WTC11 (cell line): ENCODE measurements at regions not wholly inside any gene's neighbourhood (a gene's known extent, or its start where the extent isn't known, plus 50 kb on each side); places are given as distances from the start of the nearest gene placed in this dataset.
"Not testable (repeated sequence)": the region's sequence is repeated elsewhere in the genome, so short reads cannot be mapped to it uniquely, and the experiment has no call there.

ENCODE experiments used
- ATAC-seq: fragments of 200-7000 bp; cut with Tn5 transposase; 2 replicates; pipeline ENCODE4 v1.10.0; 2021; ENCODE audit warnings: mild to moderate bottlenecking, moderate library complexity
- CTCF ChIA-PET: fragments of 300-600 bp; sonication (Branson Sonifier 250); formaldehyde crosslinking; loops from one replicate; lab custom pipeline; 2021; ENCODE audit warnings: antibody characterized with exemption; lab: Charles Lee
- POLR2A ChIA-PET: fragments of 350-600 bp; sonication (Branson Sonifier 250); formaldehyde crosslinking; loops from one replicate; lab custom pipeline; 2021; ENCODE audit warnings: antibody characterized with exemption; lab: Charles Lee
- DNase-seq: peaks from one replicate; pipeline ENCODE4 v3.0.0; 2021; ENCODE audit warnings: low spot score
- H3K27ac Mint-ChIP-seq: 2 replicates; pipeline ENCODE4 v1.8.0; 2021; ENCODE audit warnings: mixed read lengths
- H3K27me3 Mint-ChIP-seq: 2 replicates; pipeline ENCODE4 v1.8.0; 2021; ENCODE audit warnings: low read depth, mild to moderate bottlenecking, moderate library complexity, mixed read lengths
- H3K36me3 Mint-ChIP-seq: 2 replicates; pipeline ENCODE4 v1.8.0; 2021; ENCODE audit warnings: mixed read lengths
- H3K4me1 Mint-ChIP-seq: 2 replicates; pipeline ENCODE4 v1.8.0; 2022; ENCODE audit warnings: mixed read lengths
- H3K4me3 Mint-ChIP-seq: 2 replicates; pipeline ENCODE4 v1.8.0; 2021; ENCODE audit warnings: mild to moderate bottlenecking, moderate library complexity, mixed read lengths
- H3K9me3 Mint-ChIP-seq: 2 replicates; pipeline ENCODE4 v1.8.0; 2021; ENCODE audit warnings: mixed read lengths
- CBFB ChIP-seq: sonication (generic); formaldehyde crosslinking; IDR thresholded peaks from 2 replicates; pipeline ENCODE4 v1.8.1; 2022; ENCODE audit warnings: mild to moderate bottlenecking, low read depth, missing genetic modification reagents
- CREB1 ChIP-seq: sonication (generic); formaldehyde crosslinking; IDR thresholded peaks from 2 replicates; pipeline ENCODE4 v1.8.0; 2023; ENCODE audit warnings: mild to moderate bottlenecking, missing genetic modification reagents
- EMX1 ChIP-seq: fragments of 250-450 bp; sonication (Bioruptor Pico); IDR thresholded peaks from 2 replicates; pipeline ENCODE4 v1.8.0; 2021; ENCODE audit warnings: mild to moderate bottlenecking
- ESRRA ChIP-seq: sonication (generic); formaldehyde crosslinking; IDR thresholded peaks from 2 replicates; pipeline ENCODE4 v1.8.1; 2022; ENCODE audit warnings: mild to moderate bottlenecking, missing genetic modification reagents, borderline replicate concordance
- ETV6 ChIP-seq: sonication (generic); formaldehyde crosslinking; IDR thresholded peaks from 2 replicates; pipeline ENCODE4 v1.8.1; 2022; ENCODE audit warnings: mild to moderate bottlenecking, missing genetic modification reagents
- GABPB1 ChIP-seq: sonication (generic); formaldehyde crosslinking; IDR thresholded peaks from 2 replicates; pipeline ENCODE4 v1.8.1; 2023; ENCODE audit warnings: mild to moderate bottlenecking, missing genetic modification reagents
- JUN ChIP-seq: sonication (generic); formaldehyde crosslinking; IDR thresholded peaks from 2 replicates; pipeline ENCODE4 v1.8.0; 2023; ENCODE audit warnings: mild to moderate bottlenecking, missing genetic modification reagents
- MXD4 ChIP-seq: fragments of 250-450 bp; sonication (Bioruptor Pico); IDR thresholded peaks from 2 replicates; pipeline ENCODE4 v1.8.0; 2021; ENCODE audit warnings: mild to moderate bottlenecking, moderate library complexity, borderline replicate concordance
- NR1H2 ChIP-seq: sonication (generic); formaldehyde crosslinking; IDR thresholded peaks from 2 replicates; pipeline ENCODE4 v1.9.0; 2021; ENCODE audit warnings: mild to moderate bottlenecking, moderate library complexity, missing genetic modification reagents
- OVOL2 ChIP-seq: fragments of 250-450 bp; sonication (Bioruptor Pico); IDR thresholded peaks from 2 replicates; pipeline ENCODE4 v1.9.0; 2021; ENCODE audit warnings: mild to moderate bottlenecking, borderline replicate concordance
- PRRX2 ChIP-seq: fragments of 250-450 bp; sonication (Bioruptor Pico); IDR thresholded peaks from 2 replicates; pipeline ENCODE4 v1.8.0; 2021; ENCODE audit warnings: mild to moderate bottlenecking
- RORB ChIP-seq: fragments of 250-450 bp; sonication (Bioruptor Pico); IDR thresholded peaks from 2 replicates; pipeline ENCODE4 v1.9.0; 2021; ENCODE audit warnings: mild to moderate bottlenecking
- TCF7 ChIP-seq: sonication (generic); formaldehyde crosslinking; IDR thresholded peaks from 2 replicates; pipeline ENCODE4 v1.8.0; 2022; ENCODE audit warnings: mild to moderate bottlenecking, low read depth, missing genetic modification reagents, moderate library complexity
- TEAD4 ChIP-seq: sonication (generic); formaldehyde crosslinking; IDR thresholded peaks from 2 replicates; pipeline ENCODE4 v1.8.0; 2022; ENCODE audit warnings: mild to moderate bottlenecking, missing genetic modification reagents
- ZNF317 ChIP-seq: sonication (generic); formaldehyde crosslinking; IDR thresholded peaks from 2 replicates; pipeline ENCODE4 v1.8.1; 2023; ENCODE audit warnings: low read depth, mild to moderate bottlenecking, moderate library complexity, missing genetic modification reagents, borderline replicate concordance
- TF ChIP-seq, protein P1 (sequence below): sonication (generic); formaldehyde crosslinking; IDR thresholded peaks from 2 replicates; pipeline ENCODE4 v1.8.1; 2023; ENCODE audit warnings: mild to moderate bottlenecking, missing genetic modification reagents, moderate library complexity
- TF ChIP-seq, protein P2 (sequence below): sonication (generic); formaldehyde crosslinking; IDR thresholded peaks from 2 replicates; pipeline ENCODE4 v1.8.0; 2022; ENCODE audit warnings: mild to moderate bottlenecking, missing genetic modification reagents
- TF ChIP-seq, protein P3 (sequence below): sonication (generic); formaldehyde crosslinking; IDR thresholded peaks from 2 replicates; pipeline ENCODE4 v1.8.1; 2022; ENCODE audit warnings: missing genetic modification reagents, borderline replicate concordance
- TF ChIP-seq, protein P4 (sequence below): fragments of 250-450 bp; sonication (Bioruptor Pico); IDR thresholded peaks from 2 replicates; pipeline ENCODE4 v1.9.0; 2021; ENCODE audit warnings: moderate library complexity, mild to moderate bottlenecking, inconsistent platforms, borderline replicate concordance
- TF ChIP-seq, protein P5 (sequence below): sonication (generic); formaldehyde crosslinking; IDR thresholded peaks from 2 replicates; pipeline ENCODE4 v1.8.1; 2022; ENCODE audit warnings: mild to moderate bottlenecking, moderate library complexity, missing genetic modification reagents
- TF ChIP-seq, protein P6 (sequence below): sonication (generic); formaldehyde crosslinking; IDR thresholded peaks from 2 replicates; pipeline ENCODE4 v1.8.0; 2023; ENCODE audit warnings: missing genetic modification reagents

DNA sequence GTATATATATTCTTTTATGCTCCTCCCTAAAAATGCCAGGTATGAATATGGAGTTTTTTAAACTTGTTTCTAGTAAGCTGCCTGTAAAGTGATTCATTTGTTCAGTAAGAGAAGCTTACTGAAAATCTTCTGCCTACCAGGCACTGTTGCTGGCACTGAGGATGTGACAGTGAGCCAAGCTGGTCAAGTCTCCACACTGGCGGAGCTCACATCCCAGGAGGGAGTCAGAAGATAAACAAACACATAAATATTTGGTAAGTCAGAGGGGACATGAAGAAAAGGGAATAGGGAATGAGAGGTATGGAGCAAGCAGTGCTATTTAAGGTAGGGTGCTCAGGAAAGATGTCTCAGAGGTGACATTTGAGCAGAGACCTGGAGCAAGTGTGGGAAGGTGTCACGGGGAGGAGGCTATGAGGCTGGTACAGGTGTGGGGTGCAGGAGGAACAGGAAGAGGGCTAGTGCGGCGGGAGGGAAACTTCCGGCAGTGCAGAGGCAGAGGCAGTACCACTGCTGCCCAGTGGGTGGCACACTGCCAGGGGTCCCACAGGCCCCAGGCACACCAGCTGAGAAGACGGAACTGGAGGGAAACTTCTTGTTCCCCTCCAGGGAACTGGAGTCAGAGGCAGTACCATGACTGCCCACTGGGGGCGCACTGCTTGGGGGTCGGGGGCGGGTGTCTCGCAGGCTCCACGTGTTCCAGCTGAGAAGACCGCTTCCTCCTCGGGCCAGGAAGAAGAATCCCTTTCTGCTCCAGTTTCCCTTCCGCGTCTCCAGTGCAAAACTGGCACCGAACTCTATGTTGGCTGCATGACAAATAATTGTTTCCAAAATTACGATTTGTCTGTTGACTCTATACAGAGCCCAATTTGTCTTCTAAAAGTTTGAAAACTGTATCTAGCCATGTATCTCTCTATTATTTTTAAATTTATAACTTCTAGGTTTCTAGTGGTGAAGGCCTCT, 161.0 kb downstream of the TEX36 start (continued):
- TF ChIP-seq, protein P1, sequence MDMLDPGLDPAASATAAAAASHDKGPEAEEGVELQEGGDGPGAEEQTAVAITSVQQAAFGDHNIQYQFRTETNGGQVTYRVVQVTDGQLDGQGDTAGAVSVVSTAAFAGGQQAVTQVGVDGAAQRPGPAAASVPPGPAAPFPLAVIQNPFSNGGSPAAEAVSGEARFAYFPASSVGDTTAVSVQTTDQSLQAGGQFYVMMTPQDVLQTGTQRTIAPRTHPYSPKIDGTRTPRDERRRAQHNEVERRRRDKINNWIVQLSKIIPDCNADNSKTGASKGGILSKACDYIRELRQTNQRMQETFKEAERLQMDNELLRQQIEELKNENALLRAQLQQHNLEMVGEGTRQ (CRISPR knock-in tag) = peak; percentile 46; the same call in 1 of the 2 replicates
- no peak for TF ChIP-seq TCF7 (CRISPR knock-in tag)
- no peak for TF ChIP-seq EMX1 (CRISPR knock-in tag)
- no peak for TF ChIP-seq RORB
- TF ChIP-seq, protein P2, sequence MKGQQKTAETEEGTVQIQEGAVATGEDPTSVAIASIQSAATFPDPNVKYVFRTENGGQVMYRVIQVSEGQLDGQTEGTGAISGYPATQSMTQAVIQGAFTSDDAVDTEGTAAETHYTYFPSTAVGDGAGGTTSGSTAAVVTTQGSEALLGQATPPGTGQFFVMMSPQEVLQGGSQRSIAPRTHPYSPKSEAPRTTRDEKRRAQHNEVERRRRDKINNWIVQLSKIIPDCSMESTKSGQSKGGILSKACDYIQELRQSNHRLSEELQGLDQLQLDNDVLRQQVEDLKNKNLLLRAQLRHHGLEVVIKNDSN (CRISPR knock-in tag) = 0 out of 2 replicates have a peak, but pooled peaks have one; percentile 18

DNA sequence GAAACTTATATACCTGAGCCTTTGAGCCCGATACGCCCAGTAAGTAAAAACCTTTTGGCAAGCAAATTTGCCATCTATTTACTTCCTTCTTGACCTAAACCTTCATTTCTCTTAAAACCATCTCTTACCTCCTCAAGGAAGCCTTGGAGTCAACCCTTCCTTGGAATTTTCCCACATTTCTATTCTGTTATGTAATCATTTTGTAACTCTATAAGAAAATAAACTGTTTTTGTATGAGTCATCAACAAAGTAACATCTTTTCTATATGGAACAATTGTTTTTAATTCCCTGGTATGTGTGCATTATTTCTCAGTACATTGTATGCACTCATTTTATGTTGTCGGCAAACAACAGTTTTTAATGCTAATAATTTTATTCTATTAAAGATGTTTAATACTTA, 162.0 kb downstream of the TEX36 start:
- POLR2A ChIA-PET = no interaction called here
- Mint-ChIP-seq H3K36me3 (peaks cover 23% of the 10 kb centered on the region), H3K4me3 (no peak overlapping the region), H3K9me3 (peaks cover 39% of the 10 kb centered on the region), H3K4me1 (0 out of 2 replicates have a peak, but pooled peaks cover 2% of the 10 kb centered on the region), H3K27ac (no peak overlapping the region), H3K27me3 (no peaks in the 10 kb centered on the region; the same call in 1 of the 2 replicates)
- no peak for DNase-seq
- ATAC-seq = no peak
- TF ChIP-seq GABPB1 (CRISPR knock-in tag) (no peak), NR1H2 (CRISPR knock-in tag) (no peak), ETV6 (CRISPR knock-in tag) (no peak), ESRRA (no peak), CBFB (CRISPR knock-in tag) (no peak), TEAD4 (CRISPR knock-in tag) (no peak), PRRX2 (CRISPR knock-in tag) (no peak), JUN (CRISPR knock-in tag) (no peak), ZNF317 (CRISPR knock-in tag) (no peak), MXD4 (CRISPR knock-in tag) (no peak), CREB1 (CRISPR knock-in tag) (no peak), OVOL2 (CRISPR knock-in tag) (no peak)
- TF ChIP-seq, protein P3, sequence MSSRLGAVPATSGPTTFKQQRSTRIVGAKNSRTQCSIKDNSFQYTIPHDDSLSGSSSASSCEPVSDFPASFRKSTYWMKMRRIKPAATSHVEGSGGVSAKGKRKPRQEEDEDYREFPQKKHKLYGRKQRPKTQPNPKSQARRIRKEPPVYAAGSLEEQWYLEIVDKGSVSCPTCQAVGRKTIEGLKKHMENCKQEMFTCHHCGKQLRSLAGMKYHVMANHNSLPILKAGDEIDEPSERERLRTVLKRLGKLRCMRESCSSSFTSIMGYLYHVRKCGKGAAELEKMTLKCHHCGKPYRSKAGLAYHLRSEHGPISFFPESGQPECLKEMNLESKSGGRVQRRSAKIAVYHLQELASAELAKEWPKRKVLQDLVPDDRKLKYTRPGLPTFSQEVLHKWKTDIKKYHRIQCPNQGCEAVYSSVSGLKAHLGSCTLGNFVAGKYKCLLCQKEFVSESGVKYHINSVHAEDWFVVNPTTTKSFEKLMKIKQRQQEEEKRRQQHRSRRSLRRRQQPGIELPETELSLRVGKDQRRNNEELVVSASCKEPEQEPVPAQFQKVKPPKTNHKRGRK (CRISPR knock-in tag) = no peak
- TF ChIP-seq, protein P4, sequence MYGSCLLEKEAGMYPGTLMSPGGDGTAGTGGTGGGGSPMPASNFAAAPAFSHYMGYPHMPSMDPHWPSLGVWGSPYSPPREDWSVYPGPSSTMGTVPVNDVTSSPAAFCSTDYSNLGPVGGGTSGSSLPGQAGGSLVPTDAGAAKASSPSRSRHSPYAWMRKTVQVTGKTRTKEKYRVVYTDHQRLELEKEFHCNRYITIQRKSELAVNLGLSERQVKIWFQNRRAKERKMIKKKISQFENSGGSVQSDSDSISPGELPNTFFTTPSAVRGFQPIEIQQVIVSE (CRISPR knock-in tag) = no peak
- TF ChIP-seq, protein P1 (CRISPR knock-in tag) = no peak
- TF ChIP-seq, protein P5, sequence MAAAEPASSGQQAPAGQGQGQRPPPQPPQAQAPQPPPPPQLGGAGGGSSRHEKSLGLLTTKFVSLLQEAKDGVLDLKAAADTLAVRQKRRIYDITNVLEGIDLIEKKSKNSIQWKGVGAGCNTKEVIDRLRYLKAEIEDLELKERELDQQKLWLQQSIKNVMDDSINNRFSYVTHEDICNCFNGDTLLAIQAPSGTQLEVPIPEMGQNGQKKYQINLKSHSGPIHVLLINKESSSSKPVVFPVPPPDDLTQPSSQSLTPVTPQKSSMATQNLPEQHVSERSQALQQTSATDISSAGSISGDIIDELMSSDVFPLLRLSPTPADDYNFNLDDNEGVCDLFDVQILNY = no peak
- TF ChIP-seq, protein P6, sequence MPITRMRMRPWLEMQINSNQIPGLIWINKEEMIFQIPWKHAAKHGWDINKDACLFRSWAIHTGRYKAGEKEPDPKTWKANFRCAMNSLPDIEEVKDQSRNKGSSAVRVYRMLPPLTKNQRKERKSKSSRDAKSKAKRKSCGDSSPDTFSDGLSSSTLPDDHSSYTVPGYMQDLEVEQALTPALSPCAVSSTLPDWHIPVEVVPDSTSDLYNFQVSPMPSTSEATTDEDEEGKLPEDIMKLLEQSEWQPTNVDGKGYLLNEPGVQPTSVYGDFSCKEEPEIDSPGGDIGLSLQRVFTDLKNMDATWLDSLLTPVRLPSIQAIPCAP (CRISPR knock-in tag) = no peak
- CTCF ChIA-PET = interaction anchor here (1.0 to 1.6 kb wide), 4 partner anchors 8 to 209 kb away, joined by 3 to 14 read pairs (median 7); no protein-coding TSS in a partner anchor

DNA sequence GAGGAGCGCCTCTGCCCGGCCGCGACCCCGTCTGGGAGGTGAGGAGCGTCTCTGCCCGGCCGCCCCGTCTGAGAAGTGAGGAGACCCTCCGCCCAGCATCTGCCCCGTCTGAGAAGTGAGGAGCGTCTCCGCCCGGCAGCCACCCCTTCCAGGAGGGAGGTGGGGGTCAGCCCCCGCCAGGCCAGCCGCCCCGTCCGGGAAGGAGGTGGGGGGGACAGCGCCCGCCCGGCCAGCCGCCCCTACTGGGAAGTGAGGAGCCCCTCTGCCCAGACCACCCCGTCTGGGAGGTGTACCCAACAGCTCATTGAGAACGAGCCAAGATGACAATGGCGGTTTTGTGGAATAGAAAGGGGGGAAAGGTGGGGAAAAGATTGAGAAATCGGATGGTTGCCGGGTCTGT, 164.6 kb downstream of the TEX36 start:
- CTCF ChIA-PET, H3K27me3 Mint-ChIP-seq, ATAC-seq, H3K4me3 Mint-ChIP-seq, DNase-seq, POLR2A ChIA-PET, H3K27ac Mint-ChIP-seq: not testable (repeated sequence)
- peaks cover 24% of the 10 kb centered on the region for H3K4me1 Mint-ChIP-seq
- H3K9me3 Mint-ChIP-seq = peaks cover 39% of the 10 kb centered on the region
- peaks cover 23% of the 10 kb centered on the region for H3K36me3 Mint-ChIP-seq
